ENCODE measurements at regions not wholly inside any gene's neighbourhood (a gene's known extent, or its start where the extent isn't known, plus 50 kb on each side); places are given as distances from the start of the nearest gene placed in this dataset.
"Not testable (repeated sequence)": the region's sequence is repeated elsewhere in the genome, so short reads cannot be mapped to it uniquely, and the experiment has no call there.

DNA sequence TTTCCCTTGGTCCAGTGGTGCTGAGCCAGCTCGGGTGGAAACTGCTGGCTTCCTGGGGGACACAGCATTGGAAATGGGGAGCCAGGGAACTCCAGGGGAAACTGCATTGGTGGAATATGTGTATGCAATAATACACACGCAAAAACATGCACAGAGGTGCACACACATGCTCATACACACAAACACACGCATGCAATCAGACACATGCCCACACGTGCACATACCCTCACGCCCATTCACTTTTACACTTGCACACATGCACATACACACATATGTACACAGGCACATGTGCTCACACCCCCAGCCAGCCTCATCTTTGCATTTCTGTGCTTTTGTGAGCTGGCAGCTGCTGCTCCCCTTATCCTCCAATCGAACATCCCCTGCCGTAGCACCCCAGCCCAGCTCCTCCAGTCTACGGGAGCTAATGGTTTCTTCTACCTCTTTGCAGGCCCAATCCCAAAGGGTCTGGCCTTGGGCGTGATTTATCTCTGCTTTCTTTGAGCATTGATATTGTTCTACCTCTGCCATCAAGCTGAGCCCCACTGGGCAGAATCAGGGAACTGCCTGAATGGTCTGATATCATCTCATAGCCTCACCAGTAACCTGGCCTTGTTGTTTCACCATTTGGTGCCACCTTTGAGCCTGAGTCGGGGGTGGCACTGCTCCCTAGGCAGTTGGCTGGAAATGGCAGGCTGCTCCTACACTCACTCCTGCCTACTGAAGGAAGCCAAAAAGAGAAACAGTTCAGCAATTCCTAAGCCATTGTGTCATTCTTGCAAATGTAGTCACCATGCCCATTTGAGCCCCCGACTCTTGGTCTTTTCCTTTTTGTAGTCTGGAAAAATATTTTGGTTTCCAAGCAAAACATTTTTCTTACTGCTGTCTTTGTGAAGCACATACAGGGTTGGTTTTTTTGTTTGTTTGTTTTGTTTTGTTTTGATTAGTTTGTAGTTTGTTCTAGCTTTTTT, 104.4 kb upstream of the MAMLD1 start:
- Histone ChIP-seq H3K4me3 (no peak overlapping the region), H3K27ac (no peak overlapping the region), H3K27me3 (peaks cover 0 to 23% of the 10 kb centered on the region in 2 donors), H3K9me3 (no peaks in the 10 kb centered on the region), H3K4me1 (no peaks in the 10 kb centered on the region), H3K36me3 (no peaks in the 10 kb centered on the region)
- TF ChIP-seq, protein P1, sequence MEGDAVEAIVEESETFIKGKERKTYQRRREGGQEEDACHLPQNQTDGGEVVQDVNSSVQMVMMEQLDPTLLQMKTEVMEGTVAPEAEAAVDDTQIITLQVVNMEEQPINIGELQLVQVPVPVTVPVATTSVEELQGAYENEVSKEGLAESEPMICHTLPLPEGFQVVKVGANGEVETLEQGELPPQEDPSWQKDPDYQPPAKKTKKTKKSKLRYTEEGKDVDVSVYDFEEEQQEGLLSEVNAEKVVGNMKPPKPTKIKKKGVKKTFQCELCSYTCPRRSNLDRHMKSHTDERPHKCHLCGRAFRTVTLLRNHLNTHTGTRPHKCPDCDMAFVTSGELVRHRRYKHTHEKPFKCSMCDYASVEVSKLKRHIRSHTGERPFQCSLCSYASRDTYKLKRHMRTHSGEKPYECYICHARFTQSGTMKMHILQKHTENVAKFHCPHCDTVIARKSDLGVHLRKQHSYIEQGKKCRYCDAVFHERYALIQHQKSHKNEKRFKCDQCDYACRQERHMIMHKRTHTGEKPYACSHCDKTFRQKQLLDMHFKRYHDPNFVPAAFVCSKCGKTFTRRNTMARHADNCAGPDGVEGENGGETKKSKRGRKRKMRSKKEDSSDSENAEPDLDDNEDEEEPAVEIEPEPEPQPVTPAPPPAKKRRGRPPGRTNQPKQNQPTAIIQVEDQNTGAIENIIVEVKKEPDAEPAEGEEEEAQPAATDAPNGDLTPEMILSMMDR (IDR thresholded peaks at IDR 0.05): no peak
- TF ChIP-seq POLR2AphosphoS5 (IDR thresholded peaks at IDR 0.05): no peak
- no peak for TF ChIP-seq POLR2A (IDR thresholded peaks at IDR 0.05)
- DNase-seq (ENCODE audit: low spot score in 2 of 2): no peak
- intact Hi-C loops (cut with DNase I; ENCODE audit: low total_unique reads): no loop called here

DNA sequence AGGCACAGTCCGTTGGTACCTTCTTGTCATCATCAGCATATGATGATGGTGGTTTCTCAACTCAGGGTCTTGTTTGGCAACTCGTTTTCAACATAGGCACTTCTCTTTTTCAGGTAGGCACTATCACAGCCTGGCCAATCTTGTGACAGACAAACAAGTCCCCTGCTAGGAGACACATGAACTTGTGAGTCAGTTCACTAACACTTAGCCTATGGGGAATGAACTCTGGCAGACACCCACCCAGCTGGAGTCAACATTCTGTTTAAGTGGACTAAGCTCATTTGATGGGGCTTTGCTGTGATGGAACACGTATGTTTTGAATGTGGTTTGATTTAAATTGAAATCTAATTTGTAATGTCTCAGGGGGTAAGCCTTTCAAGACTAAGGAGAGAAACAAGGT, 100.7 kb upstream of the MAMLD1 start:
- DNase-seq (ENCODE audit: low spot score in 2 of 2): no peak
- H3K36me3 ChIP-seq: no peaks in the 10 kb centered on the region
- no peaks in the 10 kb centered on the region for H3K4me1 ChIP-seq
- no peak overlapping the region for H3K27ac ChIP-seq
- no peaks in the 10 kb centered on the region for H3K9me3 ChIP-seq
- no peak for TF ChIP-seq POLR2A (IDR thresholded peaks at IDR 0.05)
- TF ChIP-seq POLR2AphosphoS5 (IDR thresholded peaks at IDR 0.05): no peak
- TF ChIP-seq, protein P1 (IDR thresholded peaks at IDR 0.05): no peak
- H3K4me3 ChIP-seq: no peak overlapping the region
- peaks cover 0 to 19% of the 10 kb centered on the region in 2 donors for H3K27me3 ChIP-seq
- intact Hi-C loops (cut with DNase I; ENCODE audit: low total_unique reads): no loop called here

DNA sequence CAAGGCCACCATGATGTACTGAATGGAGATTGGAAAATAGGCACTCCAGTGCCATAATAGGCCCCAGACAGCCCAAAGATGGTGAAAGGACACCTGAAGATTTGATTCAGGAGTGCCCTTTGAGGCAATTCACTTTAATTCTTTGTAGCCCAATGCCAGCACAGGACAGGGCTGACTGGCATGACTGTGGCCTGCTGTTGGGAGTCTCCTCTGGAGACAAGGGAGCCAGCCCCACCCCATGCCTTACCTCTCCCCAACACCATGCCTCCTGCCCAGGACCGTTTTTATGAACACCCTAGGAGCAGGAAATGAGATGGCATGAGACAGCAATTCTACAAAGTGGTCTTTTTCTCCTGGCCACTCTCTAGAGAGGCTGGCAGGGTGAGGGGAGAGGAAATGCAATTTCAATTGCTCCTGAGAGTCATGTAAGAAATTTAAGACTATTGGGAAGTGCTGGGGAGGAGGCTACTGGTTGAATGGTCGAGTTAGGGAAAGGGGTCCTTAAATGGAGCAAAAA, 94.2 kb upstream of the MAMLD1 start:
- DNase-seq (ENCODE audit: low spot score in 2 of 2): no peak
- Histone ChIP-seq H3K4me3 (no peak overlapping the region), H3K27ac (no peak overlapping the region), H3K4me1 (no peaks in the 10 kb centered on the region), H3K27me3 (peaks cover 0 to 12% of the 10 kb centered on the region in 2 donors), H3K9me3 (no peaks in the 10 kb centered on the region), H3K36me3 (no peaks in the 10 kb centered on the region)
- TF ChIP-seq, protein P1 (IDR thresholded peaks at IDR 0.05): no peak
- TF ChIP-seq POLR2AphosphoS5 (IDR thresholded peaks at IDR 0.05): no peak
- TF ChIP-seq POLR2A (IDR thresholded peaks at IDR 0.05): no peak
- intact Hi-C loops (cut with DNase I; ENCODE audit: low total_unique reads): no loop called here

DNA sequence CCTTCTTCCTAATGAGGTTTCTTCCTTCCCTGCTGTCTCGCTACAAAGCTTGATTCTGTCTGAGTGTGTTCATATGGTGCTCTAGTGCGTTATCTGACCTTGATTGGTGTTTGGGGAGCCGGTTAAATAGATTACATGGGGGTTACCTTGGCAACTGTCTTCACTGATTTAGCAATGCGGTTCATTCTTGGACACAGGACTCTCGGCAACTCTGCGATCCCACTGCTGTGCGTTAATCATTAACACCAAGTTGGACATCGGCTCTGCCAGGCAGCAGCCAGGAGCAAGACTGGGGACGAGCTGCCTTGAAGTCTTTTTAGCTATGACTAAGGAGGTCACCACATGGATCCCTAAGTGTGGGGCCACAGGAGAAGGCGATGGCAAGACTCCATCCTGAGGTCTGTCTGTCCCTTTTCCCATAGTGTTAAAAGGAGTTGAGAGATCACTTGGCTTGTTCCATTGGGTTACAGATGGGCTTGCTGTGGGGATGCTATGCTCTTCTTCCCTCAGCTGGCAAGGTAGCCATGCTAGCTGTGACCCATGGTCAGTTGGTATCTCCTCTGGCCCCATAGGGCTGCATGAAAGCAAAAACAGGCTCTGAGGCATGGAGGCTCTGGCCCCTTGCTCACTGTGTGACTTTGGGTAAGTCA, 93.4 kb upstream of the MAMLD1 start:
- Histone ChIP-seq H3K27me3 (peaks cover 0 to 12% of the 10 kb centered on the region in 2 donors), H3K9me3 (no peaks in the 10 kb centered on the region), H3K36me3 (no peaks in the 10 kb centered on the region), H3K27ac (no peak overlapping the region), H3K4me1 (no peaks in the 10 kb centered on the region), H3K4me3 (no peak overlapping the region)
- no peak for DNase-seq (ENCODE audit: low spot score in 2 of 2)
- TF ChIP-seq POLR2AphosphoS5 (IDR thresholded peaks at IDR 0.05) (no peak), POLR2A (IDR thresholded peaks at IDR 0.05) (no peak)
- TF ChIP-seq, protein P1 (IDR thresholded peaks at IDR 0.05): no peak
- intact Hi-C loops (cut with DNase I; ENCODE audit: low total_unique reads): no loop called here

DNA sequence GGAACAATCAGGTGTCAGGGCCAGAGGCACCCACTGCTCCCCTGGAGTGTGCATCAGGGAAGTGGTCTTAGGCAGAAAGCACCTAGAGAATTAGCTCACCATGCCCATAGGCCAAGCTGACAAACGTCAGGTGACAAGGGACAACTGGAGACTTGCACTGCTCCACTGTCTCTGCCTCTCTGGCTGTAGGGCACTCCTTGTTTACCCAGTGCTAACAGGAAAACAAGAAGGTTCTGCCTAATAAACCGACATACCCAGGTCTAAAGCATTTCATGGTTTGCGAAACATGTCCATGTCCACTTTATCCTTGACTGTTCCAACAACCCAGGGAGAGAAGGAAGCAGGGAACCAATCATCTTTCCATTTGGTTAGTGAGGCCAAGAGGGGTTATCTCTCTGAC, 92.5 kb upstream of the MAMLD1 start:
- Histone ChIP-seq H3K9me3 (no peaks in the 10 kb centered on the region), H3K36me3 (no peaks in the 10 kb centered on the region), H3K27ac (no peak overlapping the region), H3K4me3 (no peak overlapping the region), H3K4me1 (no peaks in the 10 kb centered on the region), H3K27me3 (peaks cover 0 to 12% of the 10 kb centered on the region in 2 donors)
- TF ChIP-seq POLR2A (IDR thresholded peaks at IDR 0.05) (no peak), POLR2AphosphoS5 (IDR thresholded peaks at IDR 0.05) (no peak)
- TF ChIP-seq, protein P1 (IDR thresholded peaks at IDR 0.05): no peak
- intact Hi-C loops (cut with DNase I; ENCODE audit: low total_unique reads): no loop called here
- no peak for DNase-seq (ENCODE audit: low spot score in 2 of 2)

DNA sequence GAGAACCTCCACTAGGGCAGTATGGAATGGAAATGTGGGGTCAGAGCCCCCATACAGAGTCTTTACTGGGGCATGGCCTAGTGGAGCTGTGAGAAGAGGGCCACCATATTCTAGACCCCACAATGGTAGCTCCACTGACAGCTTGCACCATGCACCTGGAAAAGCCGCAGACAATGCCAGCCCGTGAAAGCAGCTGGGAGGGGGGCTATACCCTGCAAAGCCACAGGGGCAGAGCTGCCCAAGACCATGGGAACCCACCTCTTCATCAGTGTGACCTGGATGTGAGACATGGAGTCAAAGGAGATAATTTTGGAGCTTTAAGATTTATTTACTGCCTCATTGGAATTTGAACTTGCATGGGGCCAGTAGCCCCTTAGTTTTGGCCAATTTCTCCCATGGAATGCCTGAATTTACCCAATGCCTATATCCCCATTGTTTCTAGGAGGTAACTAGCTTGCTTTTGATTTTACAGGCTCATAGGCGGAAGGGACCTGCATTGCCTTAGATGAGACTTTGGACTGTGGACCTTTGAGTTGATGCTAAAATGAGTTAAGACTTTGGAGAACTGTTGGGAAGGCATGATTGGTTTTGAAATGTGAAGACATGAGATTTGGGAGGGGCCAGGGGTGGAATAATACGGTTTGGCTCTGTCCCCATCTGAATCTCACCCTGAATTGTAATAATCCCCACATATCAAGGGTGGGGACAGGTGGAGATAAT, 89.4 kb upstream of the MAMLD1 start:
- H3K27ac ChIP-seq; DNase-seq (ENCODE audit: low spot score in 2 of 2); H3K4me1 ChIP-seq; H3K36me3 ChIP-seq; H3K4me3 ChIP-seq; H3K9me3 ChIP-seq: not testable (repeated sequence)
- H3K27me3 ChIP-seq: peaks cover 0 to 12% of the 10 kb centered on the region in 2 donors
- intact Hi-C loops (cut with DNase I; ENCODE audit: low total_unique reads): loop anchor here (2.0 kb wide), 1 partner anchor 63 kb away; no protein-coding TSS in a partner anchor
